ENCODE measurements at regions not wholly inside any gene's neighbourhood (a gene's known extent, or its start where the extent isn't known, plus 50 kb on each side); places are given as distances from the start of the nearest gene placed in this dataset.
"Not testable (repeated sequence)": the region's sequence is repeated elsewhere in the genome, so short reads cannot be mapped to it uniquely, and the experiment has no call there.

- TF ChIP-seq CTCF (IDR thresholded peaks at IDR 0.05; ENCODE audit: low read length); EZH2 (IDR thresholded peaks at IDR 0.05; ENCODE audit: borderline replicate concordance, low read length): not testable (repeated sequence)
These were observed 142.5 kb downstream of the ADSS2 start for GRCh38 chr1:244309191-244309590.
